Activated CD8-positive, alpha-beta memory T cell treated with anti-CD3 and anti-CD28 coated beads, Interleukin-2, amount 50 U/mL, for 4 hours (primary cell): ENCODE measurements at regions not wholly inside any gene's neighbourhood (a gene's known extent, or its start where the extent isn't known, plus 50 kb on each side); places are given as distances from the start of the nearest gene placed in this dataset.
"Not testable (repeated sequence)": the region's sequence is repeated elsewhere in the genome, so short reads cannot be mapped to it uniquely, and the experiment has no call there.

Experiments used
- DNase-seq: peaks from one replicate; pipeline ENCODE4 v3.0.0-alpha.2; 2020

DNA sequence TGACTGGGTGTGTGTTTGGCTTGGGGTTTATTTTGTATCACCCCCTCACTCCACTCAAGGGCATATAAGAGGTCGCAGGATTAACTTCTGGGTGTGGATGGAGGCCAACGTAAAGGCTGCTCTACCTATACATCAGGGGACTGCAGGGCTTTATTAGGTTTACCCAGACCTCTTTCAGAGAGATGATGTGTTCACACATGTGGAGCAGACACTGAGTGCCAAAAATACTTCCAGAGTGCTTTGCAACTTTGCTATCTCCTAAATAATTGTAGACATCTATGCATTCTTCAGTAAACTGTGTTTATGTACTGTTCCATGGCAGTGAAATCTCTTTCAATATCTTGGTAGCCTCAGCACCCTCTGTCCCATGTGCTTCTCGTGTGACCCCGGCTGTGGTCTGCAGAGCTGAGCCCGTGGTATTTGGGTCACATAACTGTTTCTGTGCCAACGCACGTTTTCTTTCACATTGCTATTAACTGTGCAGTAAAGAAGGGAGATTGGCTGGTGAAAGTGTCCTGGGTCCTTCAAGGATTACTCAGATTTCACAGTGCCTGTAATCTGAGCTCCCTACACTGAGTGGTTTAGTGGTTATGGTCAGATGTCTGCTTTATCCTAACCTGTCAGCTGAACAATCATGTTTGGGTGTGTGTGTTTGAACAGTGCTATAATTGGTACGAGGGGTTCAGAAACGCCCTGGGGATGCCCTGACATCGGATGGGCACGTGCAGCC is 208.1 kb downstream of the VAPA start:
- DNase-seq, result no peak

DNA sequence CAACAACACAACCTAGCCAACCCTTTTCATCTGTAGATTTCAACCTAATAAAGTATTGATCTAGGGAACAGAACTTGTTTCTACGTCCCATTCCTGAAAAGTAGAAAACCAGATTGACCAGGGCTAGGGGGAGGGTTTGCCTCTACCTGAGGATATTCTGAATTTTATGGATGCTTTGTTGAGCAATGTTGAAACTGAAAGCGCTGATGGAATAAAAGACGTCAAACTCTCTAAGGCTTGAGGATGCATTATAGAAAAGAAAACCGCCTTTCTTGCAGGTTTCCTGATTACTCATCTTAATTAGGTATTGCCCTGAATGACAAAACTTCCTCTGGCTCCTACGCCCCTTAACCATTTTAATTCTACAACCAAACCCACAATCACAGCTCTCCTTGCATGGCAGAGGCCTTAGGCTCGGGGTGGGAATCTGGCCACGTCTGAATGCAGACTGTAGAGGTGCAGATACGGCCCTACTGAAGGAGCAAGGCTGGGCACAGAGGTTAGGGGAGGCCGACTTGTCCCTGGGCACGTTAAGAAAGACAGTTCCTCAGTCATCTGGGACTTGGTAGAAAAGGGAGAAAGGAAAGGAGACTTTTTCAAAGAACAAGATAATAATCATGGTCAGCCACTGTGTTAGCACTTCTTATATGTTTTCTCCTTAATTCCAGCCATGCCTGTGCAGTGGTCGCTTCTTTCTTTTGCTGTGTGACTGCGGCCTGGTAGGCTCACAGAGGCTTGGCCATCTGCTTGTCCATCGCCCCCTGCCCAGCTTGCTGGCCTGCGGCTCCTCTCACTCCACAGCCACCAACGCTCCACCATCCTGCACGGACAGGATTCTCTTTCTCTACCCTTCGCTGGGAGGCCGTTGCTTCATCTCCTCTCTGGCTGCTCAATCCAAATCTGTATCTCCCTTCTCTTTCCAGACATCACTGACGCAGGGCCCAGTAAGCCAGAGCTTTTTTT is 209.5 kb downstream of the VAPA start:
- DNase-seq, result no peak

DNA sequence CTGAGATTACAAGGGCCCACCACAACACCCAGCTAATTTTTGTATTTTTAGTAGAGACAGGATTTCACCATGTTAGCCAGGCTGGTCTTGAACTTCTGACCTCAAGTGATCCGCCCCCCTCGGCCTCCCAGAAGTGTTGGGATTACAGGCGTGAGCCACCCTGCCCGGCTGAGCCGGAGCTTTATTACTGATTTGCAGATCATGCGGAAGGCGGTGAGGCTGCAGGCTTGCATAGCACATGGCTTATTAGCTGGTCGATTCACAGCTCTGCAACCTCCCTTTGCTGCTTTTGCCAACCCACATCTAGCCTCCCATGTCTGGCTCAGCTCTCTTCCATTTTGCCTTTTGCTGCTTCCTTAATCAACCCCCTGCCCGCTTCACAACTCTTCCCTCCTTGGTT is 210.3 kb downstream of the VAPA start:
- no peak for DNase-seq

DNA sequence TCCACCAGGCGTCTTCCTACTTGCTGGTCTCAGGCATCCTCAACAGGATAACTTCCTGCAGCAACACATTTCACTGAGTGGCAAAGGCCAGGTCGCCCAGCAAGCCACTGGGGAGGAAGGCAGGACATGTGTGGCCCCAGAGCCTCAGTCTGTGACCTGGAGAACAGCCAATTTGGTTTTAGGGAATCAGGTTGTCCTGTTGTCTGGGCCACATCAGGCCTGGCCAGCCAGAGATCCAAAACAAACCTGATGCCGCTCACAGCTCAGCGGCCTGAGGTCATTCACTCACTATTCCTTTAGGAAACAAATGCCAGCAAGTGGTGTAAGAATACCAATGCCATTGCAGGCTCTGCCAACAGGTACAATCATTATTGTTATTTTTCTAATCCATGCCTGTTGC is 210.7 kb downstream of the VAPA start:
- DNase-seq, result no peak

DNA sequence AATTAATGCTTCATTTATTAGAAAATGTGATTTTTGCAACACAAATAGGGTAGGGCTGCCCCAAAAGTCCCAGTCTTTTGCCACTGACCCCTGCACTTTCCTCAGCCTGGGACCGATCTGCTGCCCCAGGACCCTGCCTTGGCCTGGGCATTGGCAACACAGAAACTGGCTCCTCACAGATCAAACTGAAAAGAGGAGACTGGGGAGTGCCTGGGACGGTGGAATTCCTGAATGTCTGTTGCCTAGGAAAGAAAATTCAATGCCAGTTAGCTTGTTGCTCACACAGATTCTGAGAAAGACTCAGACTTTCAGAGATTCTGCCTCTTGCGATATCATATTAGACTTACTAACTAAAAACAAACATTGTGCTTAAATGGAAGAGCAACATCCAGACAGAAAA is 211.2 kb downstream of the VAPA start:
- DNase-seq, result no peak

DNA sequence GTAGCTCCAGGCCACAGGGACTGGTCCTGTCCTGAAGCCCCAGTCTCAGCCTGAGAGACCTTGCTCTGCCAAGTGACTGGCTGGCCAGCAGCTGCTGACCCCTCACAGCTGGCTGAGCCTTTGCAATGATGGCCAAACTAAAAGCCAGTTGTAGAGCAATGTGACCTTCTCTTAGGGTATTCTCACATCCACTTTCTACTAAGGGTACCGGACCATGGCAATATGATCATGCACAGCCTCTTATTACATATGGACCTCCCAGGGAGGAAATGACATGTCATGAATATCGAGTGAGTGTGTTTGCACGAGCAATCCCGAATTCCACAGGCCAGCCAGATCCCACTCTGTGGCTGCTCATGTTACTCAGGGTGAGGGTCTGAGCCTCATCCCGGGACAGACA is 213.9 kb downstream of the VAPA start:
- no peak for DNase-seq

DNA sequence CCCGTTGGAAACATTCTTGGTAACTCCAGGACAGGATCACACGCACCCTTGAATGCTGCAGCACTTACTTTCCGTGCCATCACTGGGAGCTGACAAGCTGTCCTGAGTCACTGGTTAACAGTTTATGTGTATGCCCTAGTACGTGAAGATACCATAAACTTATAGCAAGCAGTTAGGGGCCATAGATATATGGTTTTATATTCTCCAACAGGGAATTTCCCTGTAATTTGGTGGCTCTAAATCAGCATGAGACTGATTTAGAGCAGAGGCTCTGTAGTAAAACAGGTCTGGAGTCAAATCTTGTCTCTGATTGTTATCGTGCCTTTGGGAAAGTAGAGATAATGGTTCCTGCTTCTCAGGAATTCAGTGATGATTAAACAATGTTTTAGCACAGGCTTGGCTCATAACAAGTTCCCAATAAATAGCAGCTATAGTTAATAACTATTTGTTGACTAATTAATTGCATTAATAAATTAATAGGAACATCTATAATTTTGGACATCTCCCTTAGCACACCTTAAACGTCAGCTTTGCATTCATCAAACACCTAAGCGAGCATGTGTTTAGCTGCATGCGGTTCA is 215.2 kb downstream of the VAPA start:
- no peak for DNase-seq

DNA sequence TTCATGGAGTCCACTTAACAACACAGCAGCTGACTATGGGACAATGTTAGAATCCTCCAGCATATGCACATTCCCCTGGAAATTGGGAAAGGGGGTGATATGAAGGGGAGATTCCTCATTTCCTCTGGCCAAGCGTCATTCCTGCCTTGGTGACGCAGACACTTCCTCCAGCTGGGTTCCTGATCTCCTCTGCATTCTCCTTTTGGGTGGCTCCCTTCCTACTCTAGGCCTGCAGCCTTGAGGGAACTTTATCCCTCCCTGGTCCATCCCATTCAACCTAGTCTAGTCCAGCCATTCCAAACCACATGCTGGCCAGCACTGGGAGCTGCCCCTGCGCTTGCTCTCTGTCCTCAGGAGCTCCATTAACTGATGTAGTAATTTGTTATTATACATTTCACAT is 216.8 kb downstream of the VAPA start:
- no peak for DNase-seq

DNA sequence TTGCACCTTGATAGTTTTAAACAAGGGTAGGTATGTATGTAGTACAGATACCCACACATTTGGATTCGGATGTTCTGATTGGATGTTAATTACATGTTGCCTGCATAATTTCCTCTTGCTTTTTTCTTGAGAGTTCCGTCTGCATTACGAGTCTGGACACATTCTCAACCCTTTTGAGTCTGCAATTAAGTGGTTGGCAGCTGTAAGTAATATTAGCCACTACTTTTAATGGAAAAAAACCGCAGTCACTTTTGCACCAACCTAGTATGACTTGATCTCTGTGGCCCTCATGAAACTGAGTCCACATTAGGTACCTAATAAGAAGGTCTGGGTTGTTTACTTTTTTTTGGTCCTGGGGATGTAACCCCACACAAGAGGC is 217.3 kb downstream of the VAPA start:
- no peak for DNase-seq

DNA sequence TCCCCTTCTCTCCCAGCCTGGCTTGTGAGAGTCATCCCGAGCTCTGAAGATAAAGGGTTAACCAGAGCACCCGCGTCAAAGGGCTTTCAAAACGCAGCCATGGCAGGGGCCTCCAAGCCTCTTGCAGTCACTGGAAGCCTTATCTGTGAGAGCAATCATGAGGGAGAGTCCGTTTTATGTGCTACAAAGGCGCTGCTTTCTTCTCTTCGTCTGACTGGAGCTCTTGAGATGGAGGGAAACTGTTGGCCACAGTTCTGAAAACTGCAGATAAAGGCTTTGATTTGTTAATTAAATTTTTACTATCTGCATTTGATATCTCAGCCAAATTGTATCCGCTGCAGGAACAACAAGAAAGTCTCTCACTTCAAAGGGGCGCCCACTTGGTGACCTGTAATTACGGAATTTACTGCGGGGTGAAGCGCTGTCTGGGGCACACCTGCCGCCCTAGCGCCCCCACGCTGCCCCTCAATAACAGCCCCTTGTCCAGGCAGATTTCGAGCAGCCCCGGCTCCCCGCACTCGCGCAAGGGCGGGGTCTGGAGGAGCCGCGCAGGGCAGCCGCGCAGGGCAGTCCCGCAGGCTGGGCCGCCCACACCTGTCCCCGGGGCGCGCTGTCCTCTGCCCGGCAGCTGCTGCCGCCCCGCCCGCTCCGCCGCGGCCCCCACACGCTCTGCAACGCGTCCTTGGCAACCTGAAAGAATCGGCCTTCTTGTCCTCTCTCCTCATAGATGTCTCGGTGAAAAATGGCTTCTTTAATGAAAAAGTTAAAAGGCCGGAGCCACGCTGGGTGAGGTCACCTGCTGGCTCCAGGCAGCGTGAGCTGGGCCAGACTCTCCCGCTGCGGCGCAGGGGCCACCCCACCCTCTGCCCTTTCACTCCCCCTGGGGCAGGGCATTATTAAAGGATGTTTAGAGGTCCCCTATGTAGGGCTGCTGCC is 217.9 kb downstream of the VAPA start:
- DNase-seq, result no peak

DNA sequence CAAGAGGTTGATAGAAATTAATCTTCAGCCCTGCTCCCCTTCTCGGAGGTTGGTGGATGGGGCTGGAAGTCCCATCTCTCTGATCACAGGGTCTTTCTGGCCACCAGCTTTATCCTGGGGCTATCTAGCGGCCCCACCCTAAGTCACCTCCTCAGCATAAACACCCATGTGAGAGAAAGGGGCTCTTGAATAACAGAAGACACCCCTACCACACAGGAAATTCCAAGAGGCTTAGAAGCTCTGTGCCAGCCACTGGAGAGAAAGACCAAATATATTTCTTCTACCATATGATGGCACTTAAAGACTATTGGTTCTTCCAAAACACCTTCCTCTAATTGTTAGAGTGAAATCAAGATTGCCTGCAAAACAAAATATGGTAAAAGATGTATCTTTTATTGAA is 219.7 kb downstream of the VAPA start:
- no peak for DNase-seq

DNA sequence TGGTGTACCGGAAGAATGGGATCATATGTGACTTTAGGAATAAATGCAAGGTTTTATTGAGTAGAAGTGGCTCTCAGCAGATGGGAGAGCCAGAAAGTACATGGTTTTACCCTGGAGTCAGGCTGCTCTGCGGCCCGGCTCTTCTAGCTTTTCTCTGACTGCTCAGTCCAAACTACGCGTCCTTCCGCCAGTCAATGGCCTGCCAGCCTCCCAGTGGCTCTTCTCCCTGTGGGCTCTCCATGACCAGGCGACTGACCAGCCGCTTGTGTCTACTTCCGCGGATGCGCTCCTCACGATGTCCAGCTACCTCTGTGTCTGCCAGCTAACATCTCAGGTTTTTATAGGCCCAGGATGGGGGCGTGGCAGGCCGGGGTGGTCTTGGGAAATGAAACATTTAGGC is 220.4 kb downstream of the VAPA start:
- no peak for DNase-seq

DNA sequence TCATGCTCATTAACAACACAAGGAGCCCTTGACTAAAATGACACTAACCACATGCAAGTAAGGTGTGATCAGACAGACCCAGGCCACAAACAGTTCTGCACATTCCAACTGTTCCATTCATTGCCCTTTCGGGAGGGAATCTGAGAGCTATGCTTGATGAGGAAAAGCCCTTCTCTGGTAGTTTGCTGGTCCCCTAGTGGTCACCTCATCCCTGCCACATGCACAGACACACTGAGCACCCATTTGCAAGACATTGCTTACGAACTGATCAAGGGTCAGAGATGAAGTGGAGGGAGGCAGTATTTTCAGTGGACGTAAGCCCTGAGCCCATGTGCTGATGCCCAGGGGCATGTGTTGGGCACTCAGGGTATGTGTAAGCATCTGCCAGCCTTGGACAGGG is 220.9 kb downstream of the VAPA start:
- DNase-seq, result not testable (repeated sequence)

DNA sequence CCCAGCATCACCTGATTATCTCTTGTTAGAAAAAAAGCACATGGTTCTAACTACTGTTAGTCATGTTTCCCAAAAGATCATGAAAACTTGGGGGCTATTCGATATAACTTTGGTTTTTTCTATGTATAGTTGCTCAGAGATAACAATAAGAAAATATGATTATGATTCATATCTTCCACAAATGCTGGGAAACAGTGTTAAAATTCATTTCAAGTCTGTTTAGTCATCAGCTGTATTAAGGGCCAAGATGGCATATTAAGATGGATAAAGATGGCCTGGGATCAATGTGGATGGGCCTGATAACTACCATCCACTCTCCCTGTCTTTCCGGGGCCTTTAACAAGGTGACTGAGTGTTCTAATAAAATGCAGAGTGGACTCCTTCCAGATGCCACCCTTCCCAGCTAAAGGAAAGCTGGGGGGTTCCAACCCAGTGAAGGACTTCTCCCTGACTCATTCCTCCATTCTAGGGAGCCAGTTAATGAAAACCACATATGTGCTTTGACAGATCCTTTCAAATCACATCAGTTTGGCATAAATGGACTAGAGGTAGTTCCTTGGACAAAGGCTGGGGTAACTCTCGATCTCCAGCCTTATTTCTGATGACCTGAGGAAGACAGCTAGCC is 221.6 kb downstream of the VAPA start:
- DNase-seq, result no peak

DNA sequence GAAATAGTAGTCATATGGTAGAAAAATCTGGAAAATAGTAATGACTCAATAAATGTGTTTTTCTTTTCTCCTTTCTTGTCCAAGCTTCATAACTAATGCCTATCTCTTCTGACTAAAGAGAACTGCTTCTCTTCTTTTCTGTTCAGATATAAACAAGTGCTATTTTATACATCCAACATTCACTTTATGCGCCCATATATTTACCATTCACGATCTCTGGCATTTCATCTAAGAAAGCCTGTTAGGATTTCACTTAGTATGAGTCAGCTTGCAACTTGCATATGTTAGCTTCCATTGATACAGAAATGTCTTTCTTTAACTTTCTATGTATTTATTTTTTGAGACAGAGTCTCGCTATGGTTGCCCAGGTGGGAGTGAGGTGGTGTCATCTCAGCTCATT is 224.9 kb downstream of the VAPA start:
- DNase-seq, result no peak

DNA sequence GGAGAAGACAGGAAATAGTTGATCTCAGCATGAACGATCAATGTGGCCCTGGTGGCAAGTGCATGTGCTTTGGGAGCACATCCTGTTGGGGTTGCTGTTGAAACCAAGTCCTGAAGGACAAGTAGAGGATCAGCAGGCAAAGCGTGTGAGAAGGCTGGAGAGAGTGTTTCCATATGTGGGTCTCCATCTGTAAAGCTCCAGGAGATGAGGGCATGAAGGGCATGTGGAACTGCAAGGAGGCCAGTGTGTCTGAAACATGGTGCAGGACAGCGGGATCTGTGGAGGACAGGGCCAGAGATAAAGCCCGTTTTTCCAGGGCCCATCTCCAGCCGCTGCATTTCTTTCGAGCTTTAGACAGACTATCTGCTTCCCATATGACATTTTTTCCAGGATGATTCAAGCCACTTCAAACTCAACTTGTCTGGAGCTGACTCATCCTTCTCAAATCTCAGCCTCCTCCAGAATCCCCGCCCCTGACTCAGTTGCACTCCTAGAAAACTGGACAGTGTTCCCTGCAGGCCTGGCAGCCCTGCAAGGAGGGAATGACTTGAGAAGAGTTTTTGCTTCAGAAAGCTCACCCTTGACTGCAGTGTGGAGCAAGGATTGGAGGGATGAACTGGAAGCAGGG is 226.1 kb downstream of the VAPA start:
- DNase-seq, result no peak

DNA sequence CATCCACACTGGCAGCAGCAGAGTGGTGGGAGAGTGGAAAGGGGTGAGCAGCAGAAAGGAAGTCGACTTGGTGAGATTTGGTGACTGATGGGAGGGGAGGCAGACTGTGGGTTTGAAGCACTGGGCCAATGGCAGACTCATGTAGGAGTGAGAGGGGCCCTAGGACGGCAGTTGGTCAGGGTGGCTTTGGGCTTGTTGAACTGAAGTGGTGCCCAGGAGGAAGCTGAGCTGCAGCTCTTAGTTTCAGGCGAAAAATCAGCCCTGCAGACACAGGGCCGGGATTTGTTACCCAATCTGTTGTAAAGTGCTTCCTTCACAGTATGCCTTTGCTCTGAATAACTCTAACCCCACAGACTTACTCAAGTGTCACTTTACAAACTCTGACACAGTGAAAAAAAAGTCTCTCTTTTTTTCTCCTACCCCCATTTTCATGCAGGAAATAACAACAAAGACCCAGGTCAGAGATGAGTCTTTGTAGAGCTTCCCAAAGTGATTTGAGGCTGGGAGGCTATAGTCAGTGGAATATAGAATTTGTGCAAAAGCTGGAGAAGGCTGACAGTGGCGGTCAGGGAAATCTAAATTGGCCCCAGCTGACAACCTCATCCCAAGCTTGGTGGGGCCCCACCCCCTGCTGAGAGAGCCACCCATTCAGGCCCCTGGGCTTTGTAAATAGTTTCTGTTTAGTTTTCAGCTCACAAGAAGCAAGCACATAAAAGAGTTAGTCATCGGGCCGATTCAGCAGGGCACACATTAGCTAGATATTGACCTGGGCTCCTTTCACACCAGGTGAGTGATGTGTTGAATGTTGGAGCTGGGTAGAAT is 226.9 kb downstream of the VAPA start:
- no peak for DNase-seq

DNA sequence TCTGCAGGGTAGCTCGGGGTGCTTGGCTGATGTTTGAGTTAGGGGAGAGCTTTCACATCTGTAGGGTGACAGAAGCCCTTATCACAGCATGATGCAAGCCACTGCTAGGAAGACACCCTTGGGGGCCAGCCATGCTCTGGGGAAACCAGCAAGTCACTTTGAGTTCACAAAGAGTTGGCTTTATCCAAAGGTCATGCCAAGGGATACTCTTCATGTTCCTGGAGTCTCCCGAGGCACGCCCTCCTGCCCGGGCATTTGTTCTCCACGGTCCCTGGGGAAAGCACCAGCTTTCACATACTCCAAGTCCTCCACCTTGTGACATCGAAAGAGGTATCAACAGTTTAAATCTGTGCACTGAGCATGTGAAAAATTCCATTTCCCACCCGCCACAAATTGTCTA is 227.7 kb downstream of the VAPA start:
- no peak for DNase-seq

DNA sequence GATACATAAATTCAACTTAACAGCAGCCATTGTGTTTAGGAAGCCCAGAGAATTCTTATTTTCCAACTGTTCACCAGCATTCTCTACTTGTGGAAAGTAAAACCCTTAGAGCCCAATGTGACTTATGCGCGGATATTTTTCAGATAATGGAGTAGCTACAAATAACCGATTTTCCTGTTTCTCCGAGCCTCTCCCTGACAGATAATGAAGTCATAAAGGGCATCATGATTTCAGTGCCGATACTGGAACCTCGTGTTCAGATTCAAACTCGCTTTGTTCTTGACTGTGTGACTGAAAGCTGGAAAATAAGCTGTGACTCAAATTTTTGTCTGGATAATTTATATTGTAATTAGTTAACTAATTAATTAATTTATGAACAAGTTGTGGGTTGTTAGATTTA is 228.2 kb downstream of the VAPA start:
- no peak for DNase-seq

DNA sequence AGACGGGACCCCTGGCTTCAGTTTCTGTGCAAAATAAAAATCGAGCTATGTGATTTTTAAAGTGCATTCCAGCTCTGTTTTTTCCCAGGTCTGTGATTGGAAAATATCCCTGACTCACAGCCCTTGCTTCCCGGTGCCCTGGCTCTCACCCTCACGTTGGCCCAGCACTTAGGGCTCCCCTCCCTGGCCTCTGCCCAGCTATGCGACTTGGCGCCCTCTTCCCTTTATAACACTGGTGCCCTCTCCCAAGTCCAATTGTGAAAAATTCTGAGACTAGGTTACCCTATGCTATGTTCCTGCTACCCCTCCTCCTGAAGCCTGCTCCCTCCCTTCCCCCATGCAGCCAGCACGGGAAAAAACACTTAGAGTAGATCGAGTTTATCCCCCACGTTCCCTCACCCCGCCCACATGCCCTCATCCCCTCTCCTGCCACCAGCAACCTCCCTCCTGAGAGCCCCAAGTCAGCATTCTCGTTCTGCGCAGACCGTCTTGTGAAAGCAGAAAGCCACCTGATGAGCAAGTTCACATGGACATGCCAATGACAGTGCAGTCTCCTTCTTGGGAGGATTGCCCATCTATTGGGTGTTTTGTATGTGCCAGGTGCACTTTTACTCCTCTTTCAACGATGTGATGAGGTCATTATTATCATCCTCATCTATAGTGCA is 228.8 kb downstream of the VAPA start:
- DNase-seq, result no peak
